22Rv1 (cell line): ENCODE measurements at regions not wholly inside any gene's neighbourhood (a gene's known extent, or its start where the extent isn't known, plus 50 kb on each side); places are given as distances from the start of the nearest gene placed in this dataset.
"Not testable (repeated sequence)": the region's sequence is repeated elsewhere in the genome, so short reads cannot be mapped to it uniquely, and the experiment has no call there.

Experiments
- H3K27ac ChIP-seq: fragments of 450-650 bp; 2 replicates; pipeline ENCODE4 v1.5.1; 2017
- CTCF ChIP-seq: fragments of 450-650 bp; IDR thresholded peaks from 2 replicates; pipeline ENCODE4 v1.5.1; 2017; ENCODE audit warnings: mild to moderate bottlenecking
- ZFX ChIP-seq: fragments of 450-650 bp; IDR thresholded peaks from 2 replicates; pipeline ENCODE4 v1.6.1; 2017; ENCODE audit warnings: antibody characterized with exemption, borderline replicate concordance

- no peak overlapping the region for H3K27ac ChIP-seq
- no peak for TF ChIP-seq ZFX
- no peak for TF ChIP-seq CTCF
These were observed 70.7 kb upstream of the ANKRD17 start for GRCh38 chr4:73329300-73329699.

GRCh38 chr4:73325776-73326175 is 67.2 kb upstream of the ANKRD17 start:
- H3K27ac ChIP-seq: not testable (repeated sequence)

- no peak for TF ChIP-seq CTCF
- no peak for TF ChIP-seq ZFX
These were observed 58.5 kb upstream of the ANKRD17 start for GRCh38 chr4:73317092-73317491.

GRCh38 chr4:73315091-73315490 is 56.5 kb upstream of the ANKRD17 start:
- TF ChIP-seq CTCF (no peak), ZFX (no peak)

More at GRCh38 chr4:73317092-73317491, 58.5 kb upstream of the ANKRD17 start:
- no peak overlapping the region for H3K27ac ChIP-seq

GRCh38 chr4:73312967-73313366 is 54.4 kb upstream of the ANKRD17 start:
- no peak for TF ChIP-seq ZFX
- no peak for TF ChIP-seq CTCF

More at GRCh38 chr4:73315091-73315490, 56.5 kb upstream of the ANKRD17 start:
- no peak overlapping the region for H3K27ac ChIP-seq

GRCh38 chr4:73311428-73311827 is 52.8 kb upstream of the ANKRD17 start:
- no peak overlapping the region for H3K27ac ChIP-seq
- TF ChIP-seq ZFX (no peak), CTCF (peak; percentile 74)

More at GRCh38 chr4:73312967-73313366, 54.4 kb upstream of the ANKRD17 start:
- H3K27ac ChIP-seq: no peak overlapping the region

- TF ChIP-seq CTCF (no peak), ZFX (no peak)
- no peak overlapping the region for H3K27ac ChIP-seq
These were observed 50.6 kb upstream of the ANKRD17 start for GRCh38 chr4:73309211-73309610.
